Effector memory CD4-positive, alpha-beta T cell (primary cell): ENCODE measurements at regions not wholly inside any gene's neighbourhood (a gene's known extent, or its start where the extent isn't known, plus 50 kb on each side); places are given as distances from the start of the nearest gene placed in this dataset.
"Not testable (repeated sequence)": the region's sequence is repeated elsewhere in the genome, so short reads cannot be mapped to it uniquely, and the experiment has no call there.

ENCODE experiments used
- DNase-seq, 3 donors: peaks; one replicate each; pipeline ENCODE4 v3.0.0-alpha.2; 2020
- H3K27ac ChIP-seq: 2 replicates; pipeline ENCODE4 v1.7.0; 2013; ENCODE audit warnings: mild to moderate bottlenecking, low read length, moderate library complexity; ENCODE audit not compliant: insufficient read depth, poor library complexity, severe bottlenecking
- H3K27me3 ChIP-seq: replicated peaks from 2 replicates; pipeline ENCODE4 v1.7.0; 2013; ENCODE audit warnings: mild to moderate bottlenecking, low read length; ENCODE audit not compliant: insufficient read depth, control insufficient read depth, poor library complexity, severe bottlenecking
- H3K36me3 ChIP-seq: 2 replicates; pipeline ENCODE4 v1.7.0; 2013; ENCODE audit warnings: mild to moderate bottlenecking, low read length, moderate library complexity; ENCODE audit not compliant: control insufficient read depth, insufficient read depth
- H3K4me1 ChIP-seq: 2 replicates; pipeline ENCODE4 v1.7.0; 2013; ENCODE audit warnings: low read length, mild to moderate bottlenecking; ENCODE audit not compliant: control insufficient read depth, insufficient read depth, poor library complexity, severe bottlenecking
- H3K4me3 ChIP-seq: 2 replicates; pipeline ENCODE4 v1.7.0; 2013; ENCODE audit warnings: low read length, low read depth, mild to moderate bottlenecking; ENCODE audit not compliant: insufficient read depth, poor library complexity, severe bottlenecking
- H3K9me3 ChIP-seq: 2 replicates; pipeline ENCODE4 v1.7.0; 2013; ENCODE audit warnings: mild to moderate bottlenecking, low read length, moderate library complexity; ENCODE audit not compliant: control insufficient read depth

DNA sequence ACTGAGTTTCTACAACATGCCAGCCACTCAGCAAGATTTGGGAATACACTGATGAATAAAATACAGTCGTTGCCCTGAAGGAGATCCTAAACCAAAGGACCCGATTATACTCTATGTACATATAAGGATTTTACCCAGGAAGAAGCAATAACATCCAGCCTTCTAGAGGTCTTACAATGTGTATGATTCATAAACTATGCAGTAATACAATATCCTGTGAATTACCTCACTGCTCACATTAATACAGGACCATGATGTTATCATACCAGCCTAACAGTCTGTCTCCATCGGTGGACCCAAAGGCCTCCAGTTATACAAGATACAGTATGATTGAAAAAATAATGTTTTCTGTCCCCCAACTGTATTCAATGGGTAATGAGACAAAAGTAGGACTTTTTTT lies 310.5 kb upstream of the TRPM3 start:
- no peaks in the 10 kb centered on the region for H3K9me3 ChIP-seq
- H3K27me3 ChIP-seq, result no peaks in the 10 kb centered on the region
- H3K4me3 ChIP-seq, result no peak overlapping the region
- no peaks in the 10 kb centered on the region for H3K36me3 ChIP-seq
- H3K27ac ChIP-seq, result no peak overlapping the region
- H3K4me1 ChIP-seq, result no peaks in the 10 kb centered on the region
- no peak for DNase-seq

DNA sequence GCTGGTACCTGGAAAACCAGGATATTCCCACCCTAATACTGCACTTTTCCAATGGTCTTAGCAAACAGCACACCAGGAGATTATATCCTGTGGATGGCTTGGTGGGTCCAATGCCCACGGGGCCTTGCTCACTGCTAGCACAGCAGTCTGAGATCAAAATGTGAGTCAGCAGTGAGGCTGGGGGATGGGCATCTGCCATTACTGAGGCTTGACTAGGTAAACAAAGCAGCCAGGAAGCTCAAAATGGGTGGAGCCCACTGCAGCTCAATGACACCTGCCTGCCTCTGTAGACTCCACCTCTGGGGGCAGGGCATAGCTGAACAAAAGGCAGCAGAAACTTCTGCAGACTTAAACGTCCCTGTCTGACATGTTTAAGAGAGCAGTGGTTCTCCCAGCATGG lies 285.9 kb upstream of the TRPM3 start:
- H3K4me1 ChIP-seq, H3K27ac ChIP-seq, H3K9me3 ChIP-seq, H3K4me3 ChIP-seq, H3K27me3 ChIP-seq, DNase-seq, H3K36me3 ChIP-seq: not testable (repeated sequence)

DNA sequence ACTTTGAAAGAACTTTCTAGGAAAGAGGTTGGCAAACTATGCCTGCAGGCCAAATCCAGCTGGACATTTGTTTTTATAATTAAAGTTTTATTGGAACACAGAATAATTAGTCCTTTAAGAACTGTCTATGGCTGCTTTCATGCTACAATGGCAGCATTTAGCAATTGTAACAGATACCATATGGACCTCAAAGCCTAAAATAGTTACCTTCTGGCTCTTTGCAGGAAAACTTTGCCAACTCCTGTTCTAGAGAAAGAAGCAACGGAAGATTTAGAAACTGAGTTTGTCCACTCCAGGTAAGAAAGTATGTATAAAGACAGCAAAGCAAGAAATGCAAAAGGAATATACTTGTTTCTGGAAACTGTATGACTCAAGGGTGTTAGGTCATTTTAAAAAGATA lies 281.7 kb upstream of the TRPM3 start:
- DNase-seq, result no peak

DNA sequence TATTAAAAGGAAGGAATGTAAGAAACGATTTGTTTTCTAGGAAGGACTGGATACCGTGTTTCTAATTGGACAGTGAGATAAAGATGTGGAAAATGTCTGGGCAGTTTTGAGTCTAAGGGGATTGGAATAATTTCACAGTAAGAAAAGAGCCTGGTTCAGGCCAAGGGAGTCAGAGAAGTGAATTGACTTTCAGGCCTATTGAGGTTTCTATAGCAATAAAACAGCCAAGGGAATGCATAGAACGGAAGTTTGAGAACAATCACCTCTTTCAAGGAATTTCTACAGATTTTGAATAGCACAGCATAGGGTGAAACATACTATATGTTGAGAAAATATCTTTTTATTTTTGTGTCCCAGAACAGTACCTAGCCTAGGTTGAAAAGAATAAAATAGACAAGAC lies 271.6 kb upstream of the TRPM3 start:
- Histone ChIP-seq H3K9me3 (no peaks in the 10 kb centered on the region), H3K4me3 (no peak overlapping the region), H3K36me3 (no peaks in the 10 kb centered on the region), H3K4me1 (no peaks in the 10 kb centered on the region), H3K27me3 (no peaks in the 10 kb centered on the region), H3K27ac (no peak overlapping the region)
- DNase-seq, result no peak

More for the DNA sequence above, 281.7 kb upstream of the TRPM3 start:
- peaks cover 3% of the 10 kb centered on the region for H3K27me3 ChIP-seq
- no peaks in the 10 kb centered on the region for H3K9me3 ChIP-seq
- no peak overlapping the region for H3K4me3 ChIP-seq
- H3K36me3 ChIP-seq, result no peaks in the 10 kb centered on the region
- H3K27ac ChIP-seq, result no peak overlapping the region
- H3K4me1 ChIP-seq, result no peaks in the 10 kb centered on the region

DNA sequence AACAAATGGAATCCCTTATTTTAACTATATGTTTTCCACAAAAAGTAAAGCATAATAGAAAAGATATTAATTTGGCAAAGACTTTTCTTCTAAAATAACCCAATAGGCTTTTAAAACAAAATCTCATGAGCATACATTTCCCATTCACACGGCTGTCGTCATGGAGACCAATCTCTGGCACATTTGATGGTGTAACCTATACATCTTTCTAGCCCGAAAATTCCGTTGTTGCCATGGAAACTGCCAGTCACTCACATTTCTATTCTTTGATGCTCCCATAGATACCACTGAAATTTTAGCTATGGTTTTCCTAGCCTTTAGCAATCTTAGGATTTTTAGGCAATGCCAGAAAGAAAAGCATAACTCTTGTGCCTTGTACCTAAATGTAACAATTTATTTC lies 262.9 kb upstream of the TRPM3 start:
- H3K4me3 ChIP-seq, result no peak overlapping the region
- H3K4me1 ChIP-seq, result no peaks in the 10 kb centered on the region
- H3K27me3 ChIP-seq, result no peaks in the 10 kb centered on the region
- no peaks in the 10 kb centered on the region for H3K36me3 ChIP-seq
- no peaks in the 10 kb centered on the region for H3K9me3 ChIP-seq
- no peak for DNase-seq
- no peak overlapping the region for H3K27ac ChIP-seq

DNA sequence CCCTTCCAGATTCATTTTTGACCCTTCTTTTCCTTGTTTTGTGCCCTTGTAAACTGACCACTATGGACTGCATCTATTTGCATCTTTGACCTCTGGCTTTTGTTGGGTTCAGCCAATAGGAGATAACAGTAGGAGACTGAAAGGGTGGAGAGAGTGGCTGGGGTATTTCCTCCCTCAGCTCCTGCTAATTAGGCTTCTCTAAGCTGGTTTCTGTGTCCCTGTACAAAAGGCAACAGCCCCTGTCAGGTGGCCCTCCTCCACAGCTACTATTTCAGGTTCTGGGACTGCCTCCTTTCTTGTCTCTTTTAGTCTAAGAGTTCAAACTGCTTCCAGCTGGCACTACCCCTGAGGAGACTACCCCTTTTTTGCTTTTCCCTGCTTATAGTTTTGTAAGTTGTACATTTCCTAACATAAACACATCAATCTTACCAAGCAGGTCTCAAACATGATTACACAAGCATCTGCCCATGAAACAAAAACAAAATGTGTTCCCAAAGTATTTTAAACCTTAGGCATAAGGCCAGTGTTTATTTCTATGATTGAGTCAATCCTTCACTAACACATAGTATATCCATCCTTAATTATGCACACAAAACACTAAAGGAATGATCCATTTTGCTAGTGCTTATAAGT lies 262.0 kb upstream of the TRPM3 start:
- Histone ChIP-seq H3K4me3 (no peak overlapping the region), H3K4me1 (no peaks in the 10 kb centered on the region), H3K9me3 (no peaks in the 10 kb centered on the region), H3K27me3 (no peaks in the 10 kb centered on the region), H3K36me3 (no peaks in the 10 kb centered on the region), H3K27ac (no peak overlapping the region)
- no peak for DNase-seq

DNA sequence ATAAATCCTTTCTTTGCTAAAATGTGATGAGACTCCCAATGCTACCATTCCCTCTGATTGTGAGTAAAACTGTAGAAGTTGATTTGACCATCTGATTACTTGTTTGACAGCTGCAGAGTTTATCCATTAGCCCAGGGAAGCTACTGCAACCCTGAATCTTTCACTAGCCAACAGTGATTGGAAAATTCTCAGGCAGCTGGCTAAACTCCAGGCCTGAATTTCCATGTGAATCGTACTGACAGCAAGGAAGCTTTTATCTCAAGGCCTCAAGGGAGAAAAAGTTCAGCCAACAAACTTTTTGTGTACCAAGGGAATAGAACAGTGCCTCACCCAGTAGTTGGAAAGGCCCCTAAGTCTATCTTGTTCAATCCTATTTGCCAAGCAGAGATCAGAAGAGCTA lies 246.7 kb upstream of the TRPM3 start:
- DNase-seq, result no peak
- no peaks in the 10 kb centered on the region for H3K36me3 ChIP-seq
- no peaks in the 10 kb centered on the region for H3K4me1 ChIP-seq
- no peak overlapping the region for H3K27ac ChIP-seq
- H3K27me3 ChIP-seq, result no peaks in the 10 kb centered on the region
- H3K4me3 ChIP-seq, result no peak overlapping the region
- no peaks in the 10 kb centered on the region for H3K9me3 ChIP-seq

DNA sequence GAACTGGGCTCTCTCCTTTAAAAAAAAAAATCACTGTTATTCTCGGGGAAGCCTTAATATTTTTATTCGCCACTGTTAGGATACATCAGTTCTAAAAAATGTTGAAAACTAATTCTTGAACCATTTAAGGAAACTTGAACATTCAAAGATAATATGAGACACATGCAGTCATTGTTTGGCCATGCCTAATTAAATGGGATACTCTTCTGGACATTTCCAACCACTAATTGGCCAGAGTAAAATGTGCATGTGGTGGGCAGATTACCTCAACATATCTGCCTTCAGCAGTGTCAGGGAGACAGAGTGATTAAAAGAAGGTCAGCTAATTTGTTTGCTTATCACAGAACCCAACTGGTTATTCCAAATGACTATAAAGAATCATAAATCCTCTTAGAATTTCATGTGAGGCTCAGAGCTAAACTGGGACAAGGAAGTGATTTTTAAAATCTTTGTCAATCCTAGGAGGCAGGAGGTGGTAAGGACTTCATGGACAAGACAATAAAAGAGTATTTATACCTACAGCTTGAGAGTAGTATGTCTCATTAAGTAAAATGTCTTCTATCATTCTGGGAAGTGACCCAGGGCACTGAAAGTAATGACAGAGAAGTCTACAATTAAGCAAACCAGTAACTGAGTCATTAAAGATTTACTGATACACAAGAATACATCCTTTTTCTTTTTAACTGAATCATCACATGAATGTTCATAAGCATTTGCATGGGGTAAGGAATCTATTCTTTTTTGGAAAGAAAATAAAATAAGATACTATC lies 242.9 kb upstream of the TRPM3 start:
- no peaks in the 10 kb centered on the region for H3K9me3 ChIP-seq
- no peak for DNase-seq

DNA sequence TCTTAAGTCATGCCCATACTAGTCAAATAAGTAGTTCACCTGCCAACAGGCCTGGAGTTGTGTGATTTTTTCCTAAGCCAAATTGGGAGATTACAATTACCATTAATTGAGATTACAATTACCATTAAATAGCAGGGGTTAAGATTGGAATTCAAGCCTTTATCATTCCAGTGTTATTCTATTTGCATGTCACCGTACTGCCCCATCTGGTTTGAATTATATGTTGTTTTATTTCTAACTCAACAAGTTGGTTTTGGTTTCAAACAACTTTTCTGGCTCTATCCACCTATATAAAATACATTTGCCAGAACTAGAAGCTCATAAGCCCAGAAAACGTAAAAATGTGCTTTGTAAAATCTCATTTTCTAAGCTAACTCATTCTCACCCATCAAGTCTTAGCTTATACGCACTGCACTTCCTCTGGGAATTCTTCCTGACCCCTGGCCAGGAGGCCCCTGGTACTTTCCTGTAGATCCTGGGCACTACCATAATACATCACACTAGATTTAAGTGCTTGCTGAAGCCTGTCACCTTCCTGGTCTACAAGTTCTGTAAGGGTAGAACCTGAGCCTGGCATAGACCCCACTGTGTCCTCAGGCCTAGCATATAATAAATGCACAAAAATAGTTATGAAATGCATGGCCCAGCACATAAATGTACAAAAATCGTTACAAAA lies 242.0 kb upstream of the TRPM3 start:
- DNase-seq, result no peak
- Histone ChIP-seq H3K4me3 (no peak overlapping the region), H3K27me3 (no peaks in the 10 kb centered on the region), H3K9me3 (no peaks in the 10 kb centered on the region), H3K4me1 (no peaks in the 10 kb centered on the region), H3K36me3 (no peaks in the 10 kb centered on the region), H3K27ac (no peak overlapping the region)

More for the DNA sequence above, 242.9 kb upstream of the TRPM3 start:
- H3K36me3 ChIP-seq, result no peaks in the 10 kb centered on the region
- no peaks in the 10 kb centered on the region for H3K4me1 ChIP-seq
- no peaks in the 10 kb centered on the region for H3K27me3 ChIP-seq
- H3K4me3 ChIP-seq, result no peak overlapping the region
- H3K27ac ChIP-seq, result no peak overlapping the region

DNA sequence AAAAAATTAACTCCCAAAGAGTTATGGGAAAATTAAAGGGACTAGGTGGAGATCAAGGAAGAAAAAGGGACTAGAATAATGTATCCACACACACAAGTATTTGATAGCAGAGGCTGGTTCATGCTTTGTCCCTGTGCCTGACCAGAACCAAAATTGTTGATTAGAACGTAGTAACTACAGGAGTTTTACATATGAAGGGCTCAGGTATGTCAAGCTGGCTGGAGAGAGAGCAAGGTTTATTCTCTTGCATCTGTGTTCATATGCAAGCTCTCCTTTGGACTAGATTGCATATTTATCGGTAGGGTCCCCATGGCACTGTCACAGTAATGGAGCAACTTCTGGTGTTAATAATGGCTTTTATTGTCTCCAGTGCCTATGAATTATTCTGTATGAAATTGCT lies 239.9 kb upstream of the TRPM3 start:
- no peak for DNase-seq
- H3K27ac ChIP-seq, result no peak overlapping the region
- no peaks in the 10 kb centered on the region for H3K27me3 ChIP-seq
- H3K4me3 ChIP-seq, result no peak overlapping the region
- H3K36me3 ChIP-seq, result no peaks in the 10 kb centered on the region
- no peaks in the 10 kb centered on the region for H3K9me3 ChIP-seq
- no peaks in the 10 kb centered on the region for H3K4me1 ChIP-seq
